SK-N-SH (cell line): ENCODE measurements at regions not wholly inside any gene's neighbourhood (a gene's known extent, or its start where the extent isn't known, plus 50 kb on each side); places are given as distances from the start of the nearest gene placed in this dataset.

Source experiments
- CTCF ChIA-PET: fragments of 300-600, 350-600 bp; formaldehyde crosslinking; extraction: SDS; loops from one replicate; lab custom pipeline; 2021; lab: Yijun Ruan, JAX
- POLR2A ChIA-PET: fragments of 350-600 bp; sonication (Branson Sonifier 250); formaldehyde crosslinking; extraction: SDS; loops from one replicate; lab custom pipeline; 2020; ENCODE audit warnings: antibody characterized with exemption, inconsistent platforms; lab: Yijun Ruan, JAX
- DNase-seq: peaks from one replicate; pipeline ENCODE4 v3.0.0; 2012
- H2AFZ ChIP-seq: fragments of 200-600 bp; sonication (generic); 2 replicates; pipeline ENCODE4 v1.8.1; 2016; ENCODE audit warnings: antibody characterized with exemption, mild to moderate bottlenecking, low read depth
- H3F3A ChIP-seq: fragments of 200-600 bp; sonication (generic); replicated peaks from 2 replicates; pipeline ENCODE3; 2016; ENCODE audit warnings: antibody characterized with exemption, mild to moderate bottlenecking; ENCODE audit not compliant: insufficient read depth
- H3K27ac ChIP-seq, 2 experiments: fragments of 200-500 bp in 1 of 2; fragments of 200-600 bp in 1 of 2; sonication (Bioruptor generic) in 1 of 2; sonication (generic), shearing (Covaris generic) in 1 of 2; 2 replicates each; pipeline versions ENCODE4 v1.5.1 to v1.6.1; 2014 to 2016; ENCODE audit warnings: low read depth in 2 of 2, inconsistent platforms in 1 of 2, low read length in 1 of 2, mild to moderate bottlenecking in 1 of 2, mixed read lengths in 1 of 2
- H3K27me3 ChIP-seq: fragments of 200-600 bp; sonication (generic), shearing (Covaris generic); 2 replicates; pipeline ENCODE4 v1.6.1; 2016; ENCODE audit warnings: mixed run types; ENCODE audit not compliant: insufficient read depth
- H3K36me3 ChIP-seq, 2 experiments: fragments of 200-500 bp in 1 of 2; fragments of 200-600 bp in 1 of 2; sonication (Bioruptor generic) in 1 of 2; sonication (generic) in 1 of 2; replicated peaks in 1 of 2; 2 replicates each; pipeline versions ENCODE3 to v1.5.1; 2014 to 2016; ENCODE audit warnings: low read length in 1 of 2, mild to moderate bottlenecking in 1 of 2; ENCODE audit not compliant: insufficient read depth in 2 of 2, control insufficient read depth in 1 of 2
- H3K4me1 ChIP-seq, 2 experiments: fragments of 200-500 bp in 1 of 2; fragments of 200-600 bp in 1 of 2; sonication (Bioruptor generic) in 1 of 2; sonication (generic), shearing (Covaris generic) in 1 of 2; 2 replicates each; pipeline versions ENCODE4 v1.5.1 to v1.6.1; 2014 to 2016; ENCODE audit warnings: low read depth in 1 of 2, low read length in 1 of 2, mixed run types in 1 of 2; ENCODE audit not compliant: insufficient read depth in 2 of 2, control insufficient read depth in 1 of 2
- H3K4me2 ChIP-seq: fragments of 200-600 bp; sonication (generic), shearing (Covaris generic); 2 replicates; pipeline ENCODE4 v1.6.1; 2017; ENCODE audit warnings: mixed run types
- H3K4me3 ChIP-seq, 2 experiments: fragments of 200-500 bp in 1 of 2; fragments of 200-600 bp in 1 of 2; sonication (Bioruptor generic) in 1 of 2; sonication (generic), shearing (Covaris generic) in 1 of 2; 2 replicates each; pipeline versions ENCODE4 v1.5.1 to v1.8.1; 2014 to 2016; ENCODE audit warnings: low read depth in 2 of 2, inconsistent platforms in 1 of 2, low read length in 1 of 2, mild to moderate bottlenecking in 1 of 2, mixed read lengths in 1 of 2, moderate library complexity in 1 of 2
- H3K79me2 ChIP-seq: fragments of 200-600 bp; sonication (generic); 2 replicates; pipeline ENCODE4 v1.8.1; 2017; ENCODE audit warnings: mild to moderate bottlenecking; ENCODE audit not compliant: insufficient read depth
- H3K9ac ChIP-seq: fragments of 200-600 bp; sonication (generic); 2 replicates; pipeline ENCODE4 v1.6.1; 2017; ENCODE audit warnings: mixed run types
- H3K9me2 ChIP-seq: fragments of 200-600 bp; sonication (generic); 2 replicates; pipeline ENCODE4 v1.6.1; 2017; ENCODE audit warnings: mixed run types
- H3K9me3 ChIP-seq: fragments of 200-600 bp; sonication (generic); 2 replicates; pipeline ENCODE4 v1.6.1; 2017; ENCODE audit warnings: mixed run types, mild to moderate bottlenecking, moderate library complexity
- H4K20me1 ChIP-seq: fragments of 200-600 bp; sonication (generic); 2 replicates; pipeline ENCODE4 v1.6.1; 2017; ENCODE audit warnings: mild to moderate bottlenecking, mixed run types; ENCODE audit not compliant: insufficient read depth
- CTCF ChIP-seq: fragments of 200-600 bp; sonication (generic); IDR thresholded peaks from 2 replicates; pipeline ENCODE4 v1.6.1; 2017; ENCODE audit warnings: antibody characterized with exemption, mild to moderate bottlenecking, moderate library complexity
- EP300 ChIP-seq, 2 experiments: IDR thresholded peaks; 2 replicates each; pipeline versions ENCODE4 v1.4.0 to v1.6.1; 2012; ENCODE audit warnings: borderline replicate concordance in 1 of 2, low read depth in 1 of 2, low read length in 1 of 2
- FOSL2 ChIP-seq: IDR thresholded peaks from 2 replicates; pipeline ENCODE4 v1.4.0; 2012; ENCODE audit warnings: low read depth, mild to moderate bottlenecking, moderate library complexity, borderline replicate concordance
- FOXM1 ChIP-seq: IDR thresholded peaks from 2 replicates; pipeline ENCODE4 v1.4.0; 2012; ENCODE audit warnings: low read depth, mild to moderate bottlenecking
- GABPA ChIP-seq: IDR thresholded peaks from 2 replicates; pipeline ENCODE4 v1.4.0; 2012; ENCODE audit warnings: low read depth, mild to moderate bottlenecking
- JUND ChIP-seq: IDR thresholded peaks from 2 replicates; pipeline ENCODE4 v1.4.0; 2012
- NFIC ChIP-seq: IDR thresholded peaks from 2 replicates; pipeline ENCODE4 v1.4.0; 2012; ENCODE audit warnings: borderline replicate concordance
- PBX3 ChIP-seq: IDR thresholded peaks from 2 replicates; pipeline ENCODE4; 2012
- RCOR1 ChIP-seq: fragments of 150-350 bp; IDR thresholded peaks from 2 replicates; pipeline ENCODE4 v1.6.1; 2017; ENCODE audit warnings: antibody characterized with exemption, low read length
- RFX5 ChIP-seq: IDR thresholded peaks from 2 replicates; pipeline ENCODE4 v1.6.1; 2012; ENCODE audit warnings: mild to moderate bottlenecking, improper control_type of control experiment, low read length
- SMC3 ChIP-seq: IDR thresholded peaks from 2 replicates; pipeline ENCODE4 v1.6.1; 2012; ENCODE audit warnings: low read depth, low read length, improper control_type of control experiment
- TAF1 ChIP-seq: IDR thresholded peaks from 2 replicates; pipeline ENCODE4 v1.6.1; 2012; ENCODE audit warnings: low read depth, mild to moderate bottlenecking, low read length, moderate library complexity, borderline replicate concordance
- TCF12 ChIP-seq: IDR thresholded peaks from 2 replicates; pipeline ENCODE4 v1.4.0; 2012
- TEAD4 ChIP-seq: IDR thresholded peaks from 2 replicates; pipeline ENCODE4 v1.4.0; 2012; ENCODE audit warnings: mild to moderate bottlenecking, borderline replicate concordance; ENCODE audit not compliant: insufficient read depth
- YY1 ChIP-seq: IDR thresholded peaks from 2 replicates; pipeline ENCODE4 v1.4.0; 2012; ENCODE audit warnings: low read depth, mild to moderate bottlenecking
- WGBS: methylation state at CpG from one replicate; pipeline ENCODE4 v1.1.6; 2017; ENCODE audit warnings: low lambda C conversion rate; 5-methylcytosine and 5-hydroxymethylcytosine counted together

- WGBS = 91% methylated on average over 11 of the region's 11 CpGs
- Histone ChIP-seq H3K9ac (no peak overlapping the region), H3K36me3 (no peaks in the 10 kb centered on the region), H3K27me3 (no peaks in the 10 kb centered on the region), H3K9me2 (no peaks in the 10 kb centered on the region), H3K9me3 (no peaks in the 10 kb centered on the region), H3K27ac (no peak overlapping the region), H3F3A (no peaks in the 10 kb centered on the region), H3K4me3 (no peak overlapping the region), H4K20me1 (no peaks in the 10 kb centered on the region), H3K4me2 (no peak overlapping the region), H3K79me2 (no peaks in the 10 kb centered on the region), H2AFZ (no peak overlapping the region), H3K4me1 (no peaks in the 10 kb centered on the region)
- ChIA-PET POLR2A (no interaction called here), CTCF (no interaction called here)
- TF ChIP-seq RCOR1 = no peak
- no peak for TF ChIP-seq FOXM1
- no peak for TF ChIP-seq EP300 (IDR thresholded peaks at IDR 0.05; ENCODE audit: borderline replicate concordance in 1 of 2, low read depth in 1 of 2, low read length in 1 of 2)
- TF ChIP-seq RFX5 = no peak
- no peak for TF ChIP-seq GABPA
- no peak for TF ChIP-seq TEAD4
- no peak for TF ChIP-seq JUND
- no peak for TF ChIP-seq SMC3
- no peak for TF ChIP-seq FOSL2
- TF ChIP-seq PBX3 = no peak
- no peak for TF ChIP-seq TAF1
- no peak for TF ChIP-seq YY1
- DNase-seq = no peak
Observed at GRCh38 chr18:68418226-68418868, 296.6 kb downstream of the TMX3 start.

- H3K4me1 ChIP-seq = no peaks in the 10 kb centered on the region
- H3K79me2 ChIP-seq = no peaks in the 10 kb centered on the region
- no peaks in the 10 kb centered on the region for H3F3A ChIP-seq
- no peak for DNase-seq
- POLR2A ChIA-PET = no interaction called here
- no peak overlapping the region for H3K9ac ChIP-seq
- H3K9me3 ChIP-seq = no peaks in the 10 kb centered on the region
- H2AFZ ChIP-seq = no peak overlapping the region
- no peaks in the 10 kb centered on the region for H4K20me1 ChIP-seq
- 94% methylated on average over 3 of the region's 3 CpGs for WGBS
- H3K36me3 ChIP-seq = no peaks in the 10 kb centered on the region
- H3K4me3 ChIP-seq = no peak overlapping the region
- no peak overlapping the region for H3K27ac ChIP-seq
- no peak overlapping the region for H3K4me2 ChIP-seq
- H3K9me2 ChIP-seq = no peaks in the 10 kb centered on the region
- no peak for TF ChIP-seq GABPA
- no peak for TF ChIP-seq CTCF
- no peak for TF ChIP-seq YY1
- no peak for TF ChIP-seq TAF1
- no peak for TF ChIP-seq TCF12
- no peak for TF ChIP-seq NFIC
- no peak for TF ChIP-seq TEAD4
- H3K27me3 ChIP-seq = no peaks in the 10 kb centered on the region
- CTCF ChIA-PET = no interaction called here
Observed at GRCh38 chr18:68417826-68418225, 297.1 kb downstream of the TMX3 start.
